C4-2B (cell line): ENCODE measurements at regions not wholly inside any gene's neighbourhood (a gene's known extent, or its start where the extent isn't known, plus 50 kb on each side); places are given as distances from the start of the nearest gene placed in this dataset.

Experiments used
- H3K27ac ChIP-seq: fragments of 450-650 bp; 2 replicates; pipeline ENCODE4 v1.5.1; 2017
- CTCF ChIP-seq: fragments of 450-650 bp; conservative IDR thresholded peaks from 2 replicates; pipeline ENCODE4 v1.5.1; 2017; ENCODE audit warnings: mild to moderate bottlenecking
- ZFX ChIP-seq: fragments of 450-650 bp; IDR thresholded peaks from 2 replicates; pipeline ENCODE4 v1.6.1; 2017

DNA sequence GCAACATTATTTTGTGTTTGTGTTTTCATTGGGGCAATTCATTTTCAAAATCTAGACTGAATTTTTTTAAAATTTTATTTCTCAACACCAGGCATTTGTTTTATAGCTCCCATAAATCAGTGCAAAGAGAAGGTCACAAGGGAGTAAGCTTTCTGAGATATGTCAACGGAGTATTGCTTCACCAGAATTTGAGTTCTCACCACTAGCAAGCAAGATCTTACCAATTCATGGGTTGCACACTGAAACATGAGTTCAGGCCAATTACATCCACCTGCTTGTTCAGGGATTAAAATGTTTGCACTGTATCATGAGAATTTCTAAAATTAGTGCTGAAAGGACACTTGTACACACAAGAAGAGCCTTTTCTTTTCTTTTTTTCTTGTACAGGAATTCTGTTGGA lies 121.9 kb downstream of the CAND1 start:
- TF ChIP-seq CTCF = no peak
- H3K27ac ChIP-seq = no peak overlapping the region

DNA sequence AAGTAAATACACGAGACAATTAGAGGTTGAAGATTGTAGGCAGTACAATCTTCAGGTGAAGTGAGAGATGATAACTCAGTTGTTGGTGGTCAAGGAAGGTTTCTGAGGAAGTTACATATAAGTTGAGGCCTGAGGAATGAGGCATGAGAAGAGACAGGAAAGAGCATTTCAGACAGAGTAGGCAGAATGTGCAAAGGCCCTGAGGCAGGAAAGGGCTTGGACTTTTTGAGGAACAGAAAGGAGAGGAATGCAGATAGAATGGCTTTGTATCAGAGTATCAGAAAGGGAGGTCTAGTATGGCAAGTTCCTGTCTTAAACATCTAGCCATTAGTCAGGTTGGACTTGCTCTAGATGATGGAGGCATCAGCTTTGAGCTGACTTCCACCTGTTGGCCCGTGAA lies 122.5 kb downstream of the CAND1 start:
- TF ChIP-seq ZFX (no peak), CTCF (no peak)
- no peak overlapping the region for H3K27ac ChIP-seq

GRCh38 chr12:67394550-67394949 lies 125.4 kb downstream of the CAND1 start:
- H3K27ac ChIP-seq = no peak overlapping the region

GRCh38 chr12:67400742-67401141 lies 131.6 kb downstream of the CAND1 start:
- no peak overlapping the region for H3K27ac ChIP-seq
- TF ChIP-seq CTCF (no peak), ZFX (no peak)

More at GRCh38 chr12:67394550-67394949, 125.4 kb downstream of the CAND1 start:
- TF ChIP-seq CTCF (no peak), ZFX (no peak)

- TF ChIP-seq ZFX (no peak), CTCF (no peak)
- no peak overlapping the region for H3K27ac ChIP-seq
Measured at GRCh38 chr12:67410246-67410645, 141.1 kb downstream of the CAND1 start.

DNA sequence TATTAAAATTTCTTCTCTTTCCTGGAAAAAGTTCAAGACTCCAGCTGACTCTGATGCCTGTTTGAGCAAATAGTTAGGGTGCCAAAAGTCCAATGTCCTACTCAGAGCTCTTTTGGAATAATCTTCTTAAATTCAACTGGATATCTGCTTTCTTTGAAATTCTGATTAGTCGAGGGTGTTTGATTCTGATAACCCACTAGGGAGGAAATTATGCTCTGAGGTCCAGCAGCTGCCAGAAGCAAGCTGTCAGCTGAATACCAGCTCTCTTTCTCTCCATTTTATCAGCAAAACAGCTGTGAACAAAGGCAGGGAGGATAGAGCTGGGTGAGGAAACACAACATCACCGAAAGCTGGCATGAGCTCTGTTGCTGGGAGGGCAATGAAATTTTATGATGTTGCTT lies 141.5 kb downstream of the CAND1 start:
- TF ChIP-seq ZFX (no peak), CTCF (no peak)
- H3K27ac ChIP-seq = no peak overlapping the region

DNA sequence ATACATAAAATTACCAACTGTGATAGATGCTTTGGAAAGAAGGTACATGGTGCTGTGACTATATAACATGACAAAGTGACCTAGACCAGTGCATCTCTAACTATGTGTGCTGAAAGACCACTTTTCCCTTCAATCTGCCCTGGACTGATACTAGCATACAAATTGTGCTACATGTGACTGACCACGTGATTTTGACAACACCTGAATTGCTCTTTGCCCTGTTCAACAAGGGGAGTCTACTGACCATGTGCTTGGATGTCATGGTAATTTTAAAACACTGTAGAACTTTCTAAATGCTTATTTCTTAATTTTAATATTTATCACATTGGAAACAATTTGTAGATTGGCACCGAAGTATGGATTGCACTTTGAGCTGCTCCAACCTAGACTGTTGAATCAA lies 142.4 kb downstream of the CAND1 start:
- H3K27ac ChIP-seq = no peak overlapping the region

More for the DNA sequence above, 142.4 kb downstream of the CAND1 start:
- TF ChIP-seq CTCF = no peak
- no peak for TF ChIP-seq ZFX
